ENCODE measurements at regions not wholly inside any gene's neighbourhood (a gene's known extent, or its start where the extent isn't known, plus 50 kb on each side); places are given as distances from the start of the nearest gene placed in this dataset.

- Histone ChIP-seq H3K9me3 (ENCODE audit: control insufficient read depth, insufficient read depth, low read length) (no peaks in the 10 kb centered on the region), H3K4me1 (ENCODE audit: control insufficient read depth, insufficient read depth, low read length) (no peaks in the 10 kb centered on the region), H3K36me3 (ENCODE audit: control insufficient read depth, insufficient read depth, low read length) (no peaks in the 10 kb centered on the region), H3K27me3 (ENCODE audit: control insufficient read depth, insufficient read depth, low read length) (no peaks in the 10 kb centered on the region), H3K27ac (ENCODE audit: low read length) (no peak overlapping the region), H3K4me3 (ENCODE audit: low read length) (no peak overlapping the region)
- no peak overlapping the region for H3K4me3 Mint-ChIP-seq
- no peaks in the 10 kb centered on the region for H3K4me1 Mint-ChIP-seq
- no peak for TF ChIP-seq CTCF (IDR thresholded peaks at IDR 0.05)
- H3K36me3 Mint-ChIP-seq = peaks cover 8% of the 10 kb centered on the region
- no peaks in the 10 kb centered on the region for H3K9me3 Mint-ChIP-seq
- intact Hi-C loops (cut with micrococcal nuclease) = no loop called here
- no peak overlapping the region for H3K27ac Mint-ChIP-seq
- H3K27me3 Mint-ChIP-seq (ENCODE audit: low read depth in 2 of 2) = peaks cover 16% of the 10 kb centered on the region in 2 donors
- no peak for ATAC-seq
- no peak for DNase-seq
- WGBS (ENCODE audit: insufficient coverage) = 80% methylated on average over 4 of the region's 4 CpGs
These were observed 77.8 kb upstream of the PIP4K2A start for GRCh38 chr10:22792161-22792560.

- WGBS (ENCODE audit: insufficient coverage) = 93% methylated on average over 5 of the region's 5 CpGs
- Histone ChIP-seq H3K27me3 (ENCODE audit: control insufficient read depth, insufficient read depth, low read length) (no peaks in the 10 kb centered on the region), H3K9me3 (ENCODE audit: control insufficient read depth, insufficient read depth, low read length) (no peaks in the 10 kb centered on the region), H3K4me1 (ENCODE audit: control insufficient read depth, insufficient read depth, low read length) (no peaks in the 10 kb centered on the region), H3K4me3 (ENCODE audit: low read length) (no peak overlapping the region), H3K36me3 (ENCODE audit: control insufficient read depth, insufficient read depth, low read length) (no peaks in the 10 kb centered on the region), H3K27ac (ENCODE audit: low read length) (no peak overlapping the region)
- no peak for DNase-seq
- H3K9me3 Mint-ChIP-seq = no peaks in the 10 kb centered on the region
- no peak for ATAC-seq
- no peaks in the 10 kb centered on the region for H3K4me1 Mint-ChIP-seq
- TF ChIP-seq CTCF (IDR thresholded peaks at IDR 0.05) = no peak
- no peak overlapping the region for H3K27ac Mint-ChIP-seq
- H3K4me3 Mint-ChIP-seq = no peak overlapping the region
- peaks cover 8% of the 10 kb centered on the region for H3K36me3 Mint-ChIP-seq
- intact Hi-C loops (cut with micrococcal nuclease) = no loop called here
- H3K27me3 Mint-ChIP-seq (ENCODE audit: low read depth in 2 of 2) = peaks cover 16% of the 10 kb centered on the region in 2 donors
These were observed 77.3 kb upstream of the PIP4K2A start for GRCh38 chr10:22791665-22792064.

GRCh38 chr10:22784668-22785067, 70.3 kb upstream of the PIP4K2A start:
- Mint-ChIP-seq H3K27ac (no peak overlapping the region), H3K36me3 (peaks cover 4% of the 10 kb centered on the region), H3K4me1 (no peaks in the 10 kb centered on the region), H3K27me3 (ENCODE audit: low read depth in 2 of 2) (peaks cover 0 to 4% of the 10 kb centered on the region in 2 donors), H3K9me3 (no peaks in the 10 kb centered on the region), H3K4me3 (no peak overlapping the region)
- 80% methylated on average over 1 of the region's 1 CpG for WGBS (ENCODE audit: insufficient coverage)
- no peak overlapping the region for H3K27ac ChIP-seq (ENCODE audit: low read length)
- no peak overlapping the region for H3K4me3 ChIP-seq (ENCODE audit: low read length)
- ATAC-seq (no peak), DNase-seq (no peak)
- intact Hi-C loops (cut with micrococcal nuclease) = no loop called here
- no peaks in the 10 kb centered on the region for H3K9me3 ChIP-seq (ENCODE audit: control insufficient read depth, insufficient read depth, low read length)
- TF ChIP-seq CTCF (IDR thresholded peaks at IDR 0.05) = no peak
- H3K27me3 ChIP-seq (ENCODE audit: control insufficient read depth, insufficient read depth, low read length) = no peaks in the 10 kb centered on the region
- H3K4me1 ChIP-seq (ENCODE audit: control insufficient read depth, insufficient read depth, low read length) = no peaks in the 10 kb centered on the region
- H3K36me3 ChIP-seq (ENCODE audit: control insufficient read depth, insufficient read depth, low read length) = no peaks in the 10 kb centered on the region

GRCh38 chr10:22783807-22784206, 69.4 kb upstream of the PIP4K2A start:
- no peak overlapping the region for H3K4me3 Mint-ChIP-seq
- H3K9me3 ChIP-seq (ENCODE audit: control insufficient read depth, insufficient read depth, low read length) = no peaks in the 10 kb centered on the region
- H3K4me1 Mint-ChIP-seq = peaks cover 0 to 4% of the 10 kb centered on the region in 2 donors
- 100% methylated on average over 1 of the region's 3 CpGs for WGBS (ENCODE audit: insufficient coverage)
- no peak for ATAC-seq
- H3K27ac ChIP-seq (ENCODE audit: low read length) = no peak overlapping the region
- no peaks in the 10 kb centered on the region for H3K4me1 ChIP-seq (ENCODE audit: control insufficient read depth, insufficient read depth, low read length)
- H3K27ac Mint-ChIP-seq = no peak overlapping the region
- no peak for DNase-seq
- H3K27me3 ChIP-seq (ENCODE audit: control insufficient read depth, insufficient read depth, low read length) = no peaks in the 10 kb centered on the region
- H3K36me3 Mint-ChIP-seq = no peaks in the 10 kb centered on the region
- no peak for TF ChIP-seq CTCF (IDR thresholded peaks at IDR 0.05)
- no peak overlapping the region for H3K4me3 ChIP-seq (ENCODE audit: low read length)
- H3K9me3 Mint-ChIP-seq = no peaks in the 10 kb centered on the region
- H3K36me3 ChIP-seq (ENCODE audit: control insufficient read depth, insufficient read depth, low read length) = no peaks in the 10 kb centered on the region
- intact Hi-C loops (cut with micrococcal nuclease) = no loop called here
- peaks cover 0 to 4% of the 10 kb centered on the region in 2 donors for H3K27me3 Mint-ChIP-seq (ENCODE audit: low read depth in 2 of 2)
